ENCODE measurements at regions not wholly inside any gene's neighbourhood (a gene's known extent, or its start where the extent isn't known, plus 50 kb on each side); places are given as distances from the start of the nearest gene placed in this dataset.

DNA sequence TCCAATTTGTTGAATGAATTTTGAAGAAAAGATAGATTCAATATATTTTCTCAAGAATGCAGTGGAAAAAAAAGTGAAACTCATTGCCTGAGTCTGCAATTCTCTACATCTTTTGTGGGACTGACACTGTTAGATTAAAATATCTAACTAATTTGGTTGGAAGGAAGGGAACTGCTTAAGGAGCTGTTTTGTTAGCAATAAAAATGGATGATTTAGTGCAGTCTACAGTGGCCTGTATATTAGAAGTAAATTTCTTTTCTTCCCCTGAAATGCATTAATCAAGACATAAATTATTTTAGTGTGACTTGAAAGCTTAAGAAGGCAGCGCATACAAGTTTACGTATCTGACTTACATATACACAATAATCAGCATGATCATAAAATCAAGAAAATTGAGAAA lies 1332.6 kb downstream of the EPHA7 start (continued):
- TF ChIP-seq, protein P1, sequence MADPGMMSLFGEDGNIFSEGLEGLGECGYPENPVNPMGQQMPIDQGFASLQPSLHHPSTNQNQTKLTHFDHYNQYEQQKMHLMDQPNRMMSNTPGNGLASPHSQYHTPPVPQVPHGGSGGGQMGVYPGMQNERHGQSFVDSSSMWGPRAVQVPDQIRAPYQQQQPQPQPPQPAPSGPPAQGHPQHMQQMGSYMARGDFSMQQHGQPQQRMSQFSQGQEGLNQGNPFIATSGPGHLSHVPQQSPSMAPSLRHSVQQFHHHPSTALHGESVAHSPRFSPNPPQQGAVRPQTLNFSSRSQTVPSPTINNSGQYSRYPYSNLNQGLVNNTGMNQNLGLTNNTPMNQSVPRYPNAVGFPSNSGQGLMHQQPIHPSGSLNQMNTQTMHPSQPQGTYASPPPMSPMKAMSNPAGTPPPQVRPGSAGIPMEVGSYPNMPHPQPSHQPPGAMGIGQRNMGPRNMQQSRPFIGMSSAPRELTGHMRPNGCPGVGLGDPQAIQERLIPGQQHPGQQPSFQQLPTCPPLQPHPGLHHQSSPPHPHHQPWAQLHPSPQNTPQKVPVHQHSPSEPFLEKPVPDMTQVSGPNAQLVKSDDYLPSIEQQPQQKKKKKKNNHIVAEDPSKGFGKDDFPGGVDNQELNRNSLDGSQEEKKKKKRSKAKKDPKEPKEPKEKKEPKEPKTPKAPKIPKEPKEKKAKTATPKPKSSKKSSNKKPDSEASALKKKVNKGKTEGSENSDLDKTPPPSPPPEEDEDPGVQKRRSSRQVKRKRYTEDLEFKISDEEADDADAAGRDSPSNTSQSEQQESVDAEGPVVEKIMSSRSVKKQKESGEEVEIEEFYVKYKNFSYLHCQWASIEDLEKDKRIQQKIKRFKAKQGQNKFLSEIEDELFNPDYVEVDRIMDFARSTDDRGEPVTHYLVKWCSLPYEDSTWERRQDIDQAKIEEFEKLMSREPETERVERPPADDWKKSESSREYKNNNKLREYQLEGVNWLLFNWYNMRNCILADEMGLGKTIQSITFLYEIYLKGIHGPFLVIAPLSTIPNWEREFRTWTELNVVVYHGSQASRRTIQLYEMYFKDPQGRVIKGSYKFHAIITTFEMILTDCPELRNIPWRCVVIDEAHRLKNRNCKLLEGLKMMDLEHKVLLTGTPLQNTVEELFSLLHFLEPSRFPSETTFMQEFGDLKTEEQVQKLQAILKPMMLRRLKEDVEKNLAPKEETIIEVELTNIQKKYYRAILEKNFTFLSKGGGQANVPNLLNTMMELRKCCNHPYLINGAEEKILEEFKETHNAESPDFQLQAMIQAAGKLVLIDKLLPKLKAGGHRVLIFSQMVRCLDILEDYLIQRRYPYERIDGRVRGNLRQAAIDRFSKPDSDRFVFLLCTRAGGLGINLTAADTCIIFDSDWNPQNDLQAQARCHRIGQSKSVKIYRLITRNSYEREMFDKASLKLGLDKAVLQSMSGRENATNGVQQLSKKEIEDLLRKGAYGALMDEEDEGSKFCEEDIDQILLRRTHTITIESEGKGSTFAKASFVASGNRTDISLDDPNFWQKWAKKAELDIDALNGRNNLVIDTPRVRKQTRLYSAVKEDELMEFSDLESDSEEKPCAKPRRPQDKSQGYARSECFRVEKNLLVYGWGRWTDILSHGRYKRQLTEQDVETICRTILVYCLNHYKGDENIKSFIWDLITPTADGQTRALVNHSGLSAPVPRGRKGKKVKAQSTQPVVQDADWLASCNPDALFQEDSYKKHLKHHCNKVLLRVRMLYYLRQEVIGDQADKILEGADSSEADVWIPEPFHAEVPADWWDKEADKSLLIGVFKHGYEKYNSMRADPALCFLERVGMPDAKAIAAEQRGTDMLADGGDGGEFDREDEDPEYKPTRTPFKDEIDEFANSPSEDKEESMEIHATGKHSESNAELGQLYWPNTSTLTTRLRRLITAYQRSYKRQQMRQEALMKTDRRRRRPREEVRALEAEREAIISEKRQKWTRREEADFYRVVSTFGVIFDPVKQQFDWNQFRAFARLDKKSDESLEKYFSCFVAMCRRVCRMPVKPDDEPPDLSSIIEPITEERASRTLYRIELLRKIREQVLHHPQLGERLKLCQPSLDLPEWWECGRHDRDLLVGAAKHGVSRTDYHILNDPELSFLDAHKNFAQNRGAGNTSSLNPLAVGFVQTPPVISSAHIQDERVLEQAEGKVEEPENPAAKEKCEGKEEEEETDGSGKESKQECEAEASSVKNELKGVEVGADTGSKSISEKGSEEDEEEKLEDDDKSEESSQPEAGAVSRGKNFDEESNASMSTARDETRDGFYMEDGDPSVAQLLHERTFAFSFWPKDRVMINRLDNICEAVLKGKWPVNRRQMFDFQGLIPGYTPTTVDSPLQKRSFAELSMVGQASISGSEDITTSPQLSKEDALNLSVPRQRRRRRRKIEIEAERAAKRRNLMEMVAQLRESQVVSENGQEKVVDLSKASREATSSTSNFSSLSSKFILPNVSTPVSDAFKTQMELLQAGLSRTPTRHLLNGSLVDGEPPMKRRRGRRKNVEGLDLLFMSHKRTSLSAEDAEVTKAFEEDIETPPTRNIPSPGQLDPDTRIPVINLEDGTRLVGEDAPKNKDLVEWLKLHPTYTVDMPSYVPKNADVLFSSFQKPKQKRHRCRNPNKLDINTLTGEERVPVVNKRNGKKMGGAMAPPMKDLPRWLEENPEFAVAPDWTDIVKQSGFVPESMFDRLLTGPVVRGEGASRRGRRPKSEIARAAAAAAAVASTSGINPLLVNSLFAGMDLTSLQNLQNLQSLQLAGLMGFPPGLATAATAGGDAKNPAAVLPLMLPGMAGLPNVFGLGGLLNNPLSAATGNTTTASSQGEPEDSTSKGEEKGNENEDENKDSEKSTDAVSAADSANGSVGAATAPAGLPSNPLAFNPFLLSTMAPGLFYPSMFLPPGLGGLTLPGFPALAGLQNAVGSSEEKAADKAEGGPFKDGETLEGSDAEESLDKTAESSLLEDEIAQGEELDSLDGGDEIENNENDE (IDR thresholded peaks at IDR 0.05; ENCODE audit: insufficient replicate concordance, low read length) = no peak
- TF ChIP-seq KDM1A (IDR thresholded peaks at IDR 0.05; ENCODE audit: borderline replicate concordance, low read length) (no peak), SP4 (IDR thresholded peaks at IDR 0.05; ENCODE audit: low read length) (no peak), BCL11A (IDR thresholded peaks at IDR 0.05; ENCODE audit: low read depth in 2 of 2, low read length in 2 of 2) (no peak), EP300 (IDR thresholded peaks at IDR 0.05; ENCODE audit: borderline replicate concordance in 1 of 2, low read depth in 2 of 2, low read length in 2 of 2) (no peak), TBP (IDR thresholded peaks at IDR 0.05; ENCODE audit: low read depth, low read length) (no peak), SRF (IDR thresholded peaks at IDR 0.05; ENCODE audit: low read depth, low read length) (no peak), GTF2F1 (IDR thresholded peaks at IDR 0.05; ENCODE audit: borderline replicate concordance, low read depth, low read length) (no peak), MAFK (IDR thresholded peaks at IDR 0.05; ENCODE audit: low read depth, low read length) (no peak), TCF12 (IDR thresholded peaks at IDR 0.05; ENCODE audit: low read depth, low read length) (no peak), SUZ12 (IDR thresholded peaks at IDR 0.05; ENCODE audit: low read length) (no peak)
- TF ChIP-seq, protein P2, sequence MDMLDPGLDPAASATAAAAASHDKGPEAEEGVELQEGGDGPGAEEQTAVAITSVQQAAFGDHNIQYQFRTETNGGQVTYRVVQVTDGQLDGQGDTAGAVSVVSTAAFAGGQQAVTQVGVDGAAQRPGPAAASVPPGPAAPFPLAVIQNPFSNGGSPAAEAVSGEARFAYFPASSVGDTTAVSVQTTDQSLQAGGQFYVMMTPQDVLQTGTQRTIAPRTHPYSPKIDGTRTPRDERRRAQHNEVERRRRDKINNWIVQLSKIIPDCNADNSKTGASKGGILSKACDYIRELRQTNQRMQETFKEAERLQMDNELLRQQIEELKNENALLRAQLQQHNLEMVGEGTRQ (IDR thresholded peaks at IDR 0.05; ENCODE audit: low read length) = no peak

All from H1 (cell line).